AG08396 (cell line): ENCODE measurements at regions not wholly inside any gene's neighbourhood (a gene's known extent, or its start where the extent isn't known, plus 50 kb on each side); places are given as distances from the start of the nearest gene placed in this dataset.
"Not testable (repeated sequence)": the region's sequence is repeated elsewhere in the genome, so short reads cannot be mapped to it uniquely, and the experiment has no call there.

ENCODE experiments used
- DNase-seq: peaks from one replicate; pipeline ENCODE4 v3.0.0; 2012; ENCODE audit warnings: low spot score, mixed read lengths

DNA sequence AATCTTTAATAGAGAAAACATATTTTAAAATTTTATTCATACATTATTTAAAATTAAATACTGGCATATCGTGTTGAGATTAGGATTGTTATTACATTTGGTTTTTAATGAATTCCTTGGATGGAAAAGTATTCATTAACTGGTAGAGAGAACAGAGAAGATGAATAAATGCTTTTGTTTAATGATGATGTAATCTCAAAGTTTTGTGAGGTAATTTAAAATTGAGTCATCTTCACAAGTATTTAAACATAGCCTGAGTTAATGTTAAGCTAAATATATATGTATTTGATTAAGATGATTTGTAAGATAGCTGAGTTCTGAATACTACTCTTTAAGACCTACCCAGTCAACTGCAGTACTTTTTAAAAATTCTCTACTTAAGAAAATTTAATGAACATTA lies 713.4 kb upstream of the VRK2 start:
- no peak for DNase-seq

DNA sequence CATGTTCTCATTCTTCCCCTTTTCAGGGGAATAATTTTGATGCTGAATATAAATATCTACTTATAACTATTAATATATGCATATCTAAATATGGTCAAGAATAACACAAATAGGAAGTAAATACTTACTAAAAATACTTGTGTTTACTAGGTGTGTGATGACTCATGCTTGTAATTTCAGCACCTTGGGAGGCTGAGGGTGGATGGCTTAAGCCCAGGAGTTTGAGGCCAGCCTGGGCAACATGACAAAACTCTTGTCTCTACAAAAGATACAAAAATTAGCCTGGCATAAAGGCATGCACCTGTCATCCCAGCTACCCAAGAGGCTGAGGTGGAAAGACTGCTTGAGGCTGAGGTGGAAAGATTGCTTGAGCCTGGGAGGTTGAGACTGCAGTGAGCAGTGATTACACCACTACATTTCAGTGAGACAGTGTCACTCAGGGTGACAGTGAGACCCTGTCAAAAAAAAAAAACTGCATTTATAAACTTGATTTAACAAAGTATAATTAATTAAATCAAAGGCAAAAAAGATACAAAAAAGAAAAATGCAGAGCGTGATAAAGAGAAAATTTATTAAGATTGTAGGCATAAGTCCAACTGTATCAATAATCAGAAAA lies 703.1 kb upstream of the VRK2 start:
- no peak for DNase-seq

- no peak for DNase-seq
Measured at GRCh38 chr2:57368190-57368589, 678.4 kb upstream of the VRK2 start.

DNA sequence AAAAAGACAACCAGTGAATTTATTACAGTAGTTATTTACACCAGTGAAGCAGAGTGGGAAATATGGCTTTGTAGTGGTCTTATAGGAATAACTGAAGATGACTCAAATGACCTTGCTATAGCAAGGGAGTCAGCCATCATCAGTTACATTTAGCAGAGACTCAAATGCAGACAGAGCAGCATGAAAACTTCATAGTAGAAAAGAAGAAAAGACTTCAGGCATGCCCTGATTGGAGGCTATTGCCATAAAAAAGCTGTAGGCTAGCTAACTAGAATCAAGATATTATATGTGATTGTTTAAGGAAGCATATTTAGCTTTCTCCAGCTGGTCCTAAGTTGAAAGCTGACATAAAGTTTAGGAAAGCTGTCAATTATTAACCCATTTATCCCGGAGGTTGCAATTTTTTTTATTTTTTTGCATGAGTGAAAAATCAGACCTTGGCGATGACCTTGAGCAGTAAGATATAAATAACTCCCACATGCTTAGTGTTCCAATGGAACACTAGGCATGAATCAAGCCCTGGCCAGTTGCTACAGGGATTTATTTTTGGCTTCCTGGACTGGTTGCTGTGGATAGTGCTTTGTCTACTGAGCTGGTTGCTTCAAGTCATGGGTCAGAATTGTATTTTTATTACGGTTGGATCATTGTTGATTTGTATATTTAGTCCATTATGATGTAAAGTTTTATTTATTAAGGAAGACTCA lies 675.6 kb upstream of the VRK2 start:
- no peak for DNase-seq

DNA sequence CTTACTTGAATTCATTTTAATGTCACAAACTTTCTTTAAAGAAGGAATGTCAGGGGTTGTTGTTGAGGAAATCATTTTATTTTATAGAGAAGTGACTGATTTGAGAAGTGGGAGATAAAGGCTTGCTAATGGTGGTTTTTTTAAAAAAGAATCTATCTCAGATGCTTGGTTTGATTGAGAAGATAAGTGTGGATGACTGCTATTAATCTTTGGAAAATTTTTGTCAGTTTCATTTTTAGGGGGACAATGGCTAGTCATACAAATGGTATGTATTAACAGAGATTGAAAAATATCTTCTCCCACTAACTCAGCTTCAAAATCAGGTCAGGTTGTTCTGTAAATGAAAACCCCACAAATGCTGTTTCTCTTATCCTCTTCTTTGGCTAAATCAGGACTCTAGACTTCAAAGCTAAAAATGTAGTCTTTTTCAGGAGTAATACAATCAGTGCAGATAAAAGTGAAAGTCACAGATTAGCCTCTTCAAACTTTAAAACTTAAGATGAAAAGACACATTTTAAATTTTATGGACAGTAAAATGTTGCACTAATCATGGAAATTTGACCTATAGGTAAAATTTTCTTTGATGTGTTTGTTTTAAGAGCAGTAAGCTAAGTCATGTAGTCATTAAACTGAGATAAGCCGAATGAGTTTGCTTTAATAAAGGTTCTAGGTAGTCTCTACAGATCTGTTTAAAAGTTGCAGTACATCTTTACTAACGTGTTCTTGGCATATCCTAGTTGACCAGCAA lies 674.2 kb upstream of the VRK2 start:
- DNase-seq: no peak

- DNase-seq: no peak
Measured at GRCh38 chr2:57373530-57373929, 673.1 kb upstream of the VRK2 start.

- DNase-seq: no peak
Measured at GRCh38 chr2:57376985-57377384, 669.6 kb upstream of the VRK2 start.

DNA sequence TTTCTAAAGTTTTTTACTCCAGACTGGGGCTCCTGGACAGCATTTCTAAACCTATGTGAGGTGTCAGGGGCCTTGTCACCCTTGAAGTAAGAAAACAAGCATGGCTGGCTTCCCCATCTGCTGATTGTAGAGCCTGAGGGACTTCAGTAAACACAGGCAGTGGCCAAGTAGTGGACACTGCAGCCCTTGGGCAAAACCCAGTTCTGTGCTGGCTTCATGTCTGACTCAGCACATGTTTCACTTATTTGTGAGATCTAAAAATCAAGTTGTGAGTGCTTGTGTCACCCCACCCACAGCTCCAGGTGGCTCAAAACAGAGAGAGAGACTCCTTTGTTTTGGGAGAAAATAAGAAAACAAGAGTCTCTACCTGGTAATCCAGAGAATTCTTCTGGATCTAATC lies 660.3 kb upstream of the VRK2 start:
- no peak for DNase-seq

DNA sequence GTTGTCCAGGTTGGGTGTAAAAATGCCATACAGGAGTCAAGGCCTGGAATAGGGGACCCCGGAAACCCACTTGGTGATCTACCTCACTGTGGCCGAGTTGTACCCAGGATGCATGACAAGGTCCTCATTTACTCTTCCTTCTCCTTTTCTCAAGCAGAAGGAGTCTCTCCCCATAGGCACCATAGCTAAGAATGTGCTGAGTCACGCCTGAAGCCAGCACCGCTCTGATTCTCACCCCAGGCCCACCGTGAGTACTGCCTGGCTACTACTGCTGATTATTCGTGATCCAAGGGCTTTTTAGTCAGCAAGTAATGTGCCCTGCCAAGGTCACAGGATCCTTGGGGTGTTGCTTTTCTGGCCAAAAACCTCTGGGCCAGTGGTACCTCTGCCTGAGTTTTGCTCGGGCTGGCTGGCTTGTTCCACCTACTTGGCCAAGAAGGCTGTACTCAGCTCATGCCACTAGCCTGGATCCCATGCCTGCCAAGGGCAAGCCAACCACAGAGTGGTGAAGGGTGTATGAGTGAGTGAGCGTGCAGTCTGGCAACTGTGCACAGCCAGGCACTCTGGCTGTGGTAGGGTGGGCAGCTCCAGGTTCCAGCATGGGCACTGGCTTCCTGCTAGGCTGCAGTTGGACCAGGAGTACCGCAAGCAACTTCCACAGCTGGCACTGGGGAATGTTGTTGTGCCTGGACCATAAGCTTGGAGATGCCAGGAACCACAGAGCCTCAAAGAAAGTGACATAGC lies 650.1 kb upstream of the VRK2 start:
- no peak for DNase-seq

DNA sequence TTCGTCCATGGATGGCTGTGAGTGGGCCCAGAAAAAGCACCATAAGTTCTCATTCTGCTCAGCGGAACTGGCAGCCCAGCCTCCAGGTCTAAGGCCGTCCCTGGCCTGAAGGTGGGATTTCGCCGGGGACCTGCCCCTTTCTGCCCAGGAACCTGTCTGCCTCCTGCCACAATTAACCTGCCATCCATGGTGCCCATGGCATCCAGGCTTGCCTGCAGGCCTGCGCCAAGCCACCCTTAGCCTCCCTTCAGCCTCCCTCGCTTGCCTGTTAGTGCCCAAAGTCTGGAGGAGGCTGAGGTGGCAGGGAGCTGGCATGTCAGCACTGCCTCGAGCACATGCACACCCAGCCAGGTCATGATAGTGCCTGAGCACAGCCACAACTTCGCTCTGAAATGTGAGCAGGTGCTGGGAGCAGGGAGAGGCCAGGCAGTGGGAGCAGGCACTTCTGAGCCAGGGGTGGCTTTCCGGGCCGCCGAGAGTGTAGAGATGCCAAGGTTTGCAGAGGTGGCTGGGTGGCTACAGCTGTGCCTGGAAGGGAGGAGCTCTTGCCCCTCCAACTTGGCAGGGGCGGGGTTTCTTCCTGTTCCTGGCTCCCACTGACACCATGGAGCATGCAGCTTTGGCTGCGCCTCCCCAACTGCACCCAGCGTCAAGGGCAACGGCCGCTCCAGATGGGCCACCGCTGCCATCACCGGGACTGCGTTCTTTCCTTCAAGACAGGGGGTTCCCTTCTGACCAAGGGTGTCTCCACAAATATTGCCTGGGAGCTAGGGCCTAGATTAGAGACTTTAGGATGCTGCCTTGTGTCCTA lies 648.9 kb upstream of the VRK2 start:
- no peak for DNase-seq

DNA sequence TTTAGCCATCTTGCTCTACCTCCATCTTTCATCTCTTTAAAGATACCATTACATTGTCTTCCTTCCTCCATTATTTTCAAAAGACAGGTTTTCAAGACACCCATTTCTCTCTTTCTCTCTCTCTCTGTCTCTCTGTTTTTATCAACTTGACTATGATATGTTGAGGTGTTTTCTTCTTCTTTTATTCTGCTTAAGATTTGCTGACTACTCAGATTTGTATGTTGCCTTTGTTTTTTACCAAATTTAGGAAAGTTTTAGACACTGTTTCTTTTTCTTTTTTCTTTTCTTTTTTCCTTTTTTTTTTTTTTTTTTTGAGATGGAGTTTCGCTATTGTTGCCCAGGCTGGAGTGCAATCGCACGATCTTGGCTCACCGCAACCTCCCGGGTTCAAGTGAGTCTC lies 647.5 kb upstream of the VRK2 start:
- DNase-seq: no peak

DNA sequence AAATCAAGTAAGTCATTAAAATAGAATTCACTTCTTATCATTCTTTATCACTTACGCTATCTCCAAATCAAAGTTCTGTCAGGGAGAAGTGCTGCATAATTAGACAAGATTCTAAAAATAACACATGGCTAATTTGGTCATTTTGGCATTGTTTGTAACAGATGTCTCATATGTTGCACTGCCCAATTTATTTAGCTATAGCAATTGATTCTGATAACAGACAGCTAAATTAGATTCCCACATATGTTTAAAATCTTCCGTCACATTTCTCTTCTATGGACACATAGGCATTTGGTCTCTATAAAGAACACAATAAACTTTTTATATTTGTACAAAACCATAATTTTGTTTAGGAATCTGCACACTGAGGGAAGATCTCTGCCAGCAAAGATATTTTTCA lies 644.5 kb upstream of the VRK2 start:
- DNase-seq: no peak

DNA sequence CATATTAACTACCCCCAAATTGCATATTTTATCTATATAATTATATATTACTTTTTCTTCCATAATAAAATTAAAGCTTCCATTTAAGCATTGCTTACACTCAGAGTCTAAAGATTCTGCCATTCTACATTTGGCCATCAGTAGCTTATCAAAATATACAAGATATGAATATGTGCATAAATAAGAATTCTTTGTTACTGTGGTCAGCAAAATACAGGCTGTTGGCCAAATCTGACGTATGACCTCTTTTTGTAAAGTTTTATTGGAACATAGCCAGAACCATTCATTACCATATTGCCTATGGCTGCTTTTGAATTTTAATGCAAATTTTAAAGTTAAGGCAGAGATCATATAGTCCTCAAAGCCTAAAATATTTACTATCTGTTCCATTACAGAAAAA lies 643.9 kb upstream of the VRK2 start:
- DNase-seq: no peak

DNA sequence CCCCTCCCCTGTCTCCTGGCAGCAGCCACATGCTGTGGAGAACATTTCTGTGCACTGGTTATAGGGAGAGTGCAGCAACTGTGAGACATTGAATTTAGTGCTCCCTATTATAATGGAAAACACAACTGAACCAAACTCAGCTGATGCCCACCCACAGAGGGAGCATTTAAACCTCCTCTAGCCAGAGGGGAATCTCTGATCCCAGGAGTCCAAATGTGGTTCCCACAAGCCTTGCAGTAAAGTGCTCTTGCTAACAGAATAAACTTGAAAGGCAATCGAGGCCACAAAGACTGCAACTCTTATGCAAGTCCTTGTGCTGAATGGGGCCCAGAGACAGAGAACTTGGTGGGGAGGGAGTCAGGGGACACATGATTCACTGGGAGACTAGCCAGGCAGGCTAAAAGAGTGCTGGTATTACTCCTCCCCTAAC lies 638.8 kb upstream of the VRK2 start:
- no peak for DNase-seq

DNA sequence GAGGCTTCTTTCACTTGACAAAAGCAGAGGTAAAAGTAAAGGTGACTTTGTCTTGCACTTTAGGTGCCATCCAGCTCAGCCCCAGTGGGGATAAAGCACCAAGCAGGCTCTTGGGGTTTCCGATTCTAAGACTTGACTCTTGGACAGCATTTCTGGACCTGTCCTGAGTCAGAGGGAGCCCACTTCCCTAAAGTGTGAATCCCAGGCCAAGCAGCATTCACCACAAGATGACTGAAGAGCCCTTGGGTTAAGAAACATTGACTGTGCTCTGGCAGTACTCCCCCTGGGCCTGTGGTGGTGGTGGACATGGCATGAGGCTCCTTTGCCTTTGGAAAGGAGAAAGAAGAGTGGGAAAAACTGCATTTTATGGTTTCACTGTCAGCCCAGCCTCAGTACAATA lies 638.0 kb upstream of the VRK2 start:
- no peak for DNase-seq

DNA sequence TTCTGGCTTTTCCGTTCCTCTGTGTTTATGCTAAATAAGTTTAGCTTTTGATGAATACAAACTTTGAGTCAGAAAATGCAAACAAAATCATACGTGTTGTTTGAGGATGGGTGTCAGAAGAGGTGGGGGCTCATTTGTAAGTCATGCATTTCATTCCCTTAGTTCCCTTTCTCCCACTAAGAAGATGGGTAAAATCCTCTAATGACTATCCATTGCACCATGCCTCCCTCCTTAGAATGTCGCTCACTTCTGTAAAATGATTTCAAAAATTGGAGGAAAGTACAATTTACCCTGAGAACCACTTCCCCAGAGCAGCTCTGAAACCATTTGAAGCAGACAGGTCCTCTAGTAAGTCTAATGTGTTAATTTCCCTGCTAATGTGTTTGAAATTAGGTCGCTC lies 629.6 kb upstream of the VRK2 start:
- no peak for DNase-seq

GRCh38 chr2:57418859-57419346 lies 627.7 kb upstream of the VRK2 start:
- DNase-seq: not testable (repeated sequence)

DNA sequence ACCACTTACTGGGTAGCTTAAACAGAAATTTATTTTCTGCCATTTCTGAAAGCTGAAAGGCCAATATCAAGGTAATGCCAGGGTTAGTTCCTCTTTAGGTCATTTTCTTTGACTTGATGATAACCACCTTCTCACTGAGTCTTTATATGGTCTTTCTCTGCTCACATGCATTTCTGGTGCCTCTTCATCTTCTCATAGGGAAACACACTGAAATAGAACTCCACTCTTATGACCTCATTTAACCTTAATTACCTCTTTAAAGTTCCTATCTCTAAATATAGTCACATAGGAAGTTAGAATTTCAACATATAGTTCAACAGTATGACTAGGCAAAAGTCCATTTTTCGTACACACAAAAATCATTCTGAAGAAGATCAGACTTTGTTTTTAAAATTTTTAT lies 616.8 kb upstream of the VRK2 start:
- DNase-seq: no peak

- no peak for DNase-seq
Measured at GRCh38 chr2:57432528-57432927, 614.1 kb upstream of the VRK2 start.

DNA sequence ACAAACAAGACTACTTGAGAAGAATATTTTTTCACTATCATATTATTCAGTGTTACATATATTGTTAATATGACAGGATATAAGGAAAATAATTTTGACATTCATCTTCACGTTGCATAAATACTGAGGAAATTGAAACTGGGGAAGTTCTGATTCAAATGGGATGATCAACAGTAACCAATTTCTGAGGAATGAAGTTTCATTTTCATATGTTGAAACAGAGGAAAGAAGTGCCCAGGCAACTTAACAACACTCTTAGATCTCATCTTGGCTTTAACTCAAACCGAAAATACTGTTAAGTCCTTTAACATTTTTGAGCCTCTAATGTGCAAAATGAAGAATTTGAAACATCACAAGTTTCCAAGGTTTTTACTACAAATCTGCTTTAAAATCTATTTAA lies 612.2 kb upstream of the VRK2 start:
- no peak for DNase-seq

- DNase-seq: no peak
Measured at GRCh38 chr2:57434972-57435371, 611.6 kb upstream of the VRK2 start.

DNA sequence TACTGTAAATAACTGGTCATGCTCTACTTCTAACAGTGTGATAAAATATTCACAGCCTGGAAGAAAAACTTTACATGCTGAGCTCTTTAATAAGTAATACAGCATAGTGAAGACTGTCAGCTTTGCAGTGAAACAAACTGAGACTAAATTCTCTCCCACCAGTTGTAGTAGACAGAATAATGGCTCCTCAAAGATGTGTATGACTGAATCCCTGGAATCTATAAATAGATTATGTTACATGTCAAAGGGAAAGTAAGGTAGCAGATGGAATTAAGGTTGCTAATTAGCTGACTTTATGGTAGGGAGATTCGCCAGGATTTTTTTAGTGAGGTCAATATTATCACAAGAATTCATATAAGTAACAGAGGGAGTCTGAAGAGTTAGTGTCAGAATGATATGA lies 609.5 kb upstream of the VRK2 start:
- no peak for DNase-seq
